OCI-LY7 (cell line): ENCODE measurements at regions not wholly inside any gene's neighbourhood (a gene's known extent, or its start where the extent isn't known, plus 50 kb on each side); places are given as distances from the start of the nearest gene placed in this dataset.
"Not testable (repeated sequence)": the region's sequence is repeated elsewhere in the genome, so short reads cannot be mapped to it uniquely, and the experiment has no call there.

ENCODE experiments used
- BruUV-seq: library from RNA; stranded (reverse); fragments of 400-500 nt; replicated peaks from 2 replicates; lab custom pipeline; 2021; lab: Mats Ljungman, UMichigan
- CTCF ChIA-PET: fragments of 300-600 bp; sonication (Branson Sonifier 250); formaldehyde crosslinking; loops from one replicate; lab custom pipeline; 2022; ENCODE audit warnings: antibody characterized with exemption; ENCODE audit not compliant: unreplicated experiment; lab: Charles Lee
- POLR2A ChIA-PET: fragments of 300-600 bp; sonication (Branson Sonifier 250); formaldehyde crosslinking; loops from one replicate; lab custom pipeline; 2022; ENCODE audit warnings: antibody characterized with exemption; lab: Charles Lee
- DNase-seq: peaks from one replicate; pipeline ENCODE4 v3.0.0-alpha.2; 2015; ENCODE audit warnings: low spot score
- H2AFZ ChIP-seq: fragments of 200-600 bp; sonication (generic), shearing (Covaris generic); 2 replicates; pipeline ENCODE4 v1.6.1; 2014; ENCODE audit warnings: mild to moderate bottlenecking, antibody characterized with exemption, low read length, moderate library complexity
- H3K27ac ChIP-seq: fragments of 200-600 bp; sonication (generic); 2 replicates; pipeline ENCODE4 v1.5.1; 2014; ENCODE audit warnings: mixed run types, low read depth, mild to moderate bottlenecking, moderate library complexity, low read length, inconsistent platforms; ENCODE audit not compliant: poor library complexity, severe bottlenecking
- H3K36me3 ChIP-seq: fragments of 200-600 bp; sonication (generic); 2 replicates; pipeline ENCODE4 v1.6.1; 2014; ENCODE audit warnings: mild to moderate bottlenecking, antibody characterized with exemption, low read length, moderate library complexity, mixed read lengths; ENCODE audit not compliant: insufficient read depth
- H3K4me1 ChIP-seq: fragments of 200-600 bp; sonication (generic); 2 replicates; pipeline ENCODE4 v1.5.1; 2014; ENCODE audit warnings: mild to moderate bottlenecking, low read length; ENCODE audit not compliant: insufficient read depth, poor library complexity, severe bottlenecking
- H3K4me2 ChIP-seq: fragments of 200-600 bp; sonication (generic); 2 replicates; pipeline ENCODE4 v1.6.1; 2014; ENCODE audit warnings: mild to moderate bottlenecking, low read length
- H3K4me3 ChIP-seq: fragments of 200-600 bp; sonication (generic); 2 replicates; pipeline ENCODE4 v1.5.1; 2014; ENCODE audit warnings: mild to moderate bottlenecking, low read depth, low read length; ENCODE audit not compliant: poor library complexity, severe bottlenecking
- H3K79me2 ChIP-seq: fragments of 200-600 bp; sonication (generic); 2 replicates; pipeline ENCODE4 v1.6.1; 2016; ENCODE audit warnings: low read depth, mild to moderate bottlenecking, low read length, moderate library complexity, mixed read lengths; ENCODE audit not compliant: insufficient read depth
- H3K9me2 ChIP-seq: fragments of 200-600 bp; sonication (generic); 2 replicates; pipeline ENCODE4 v1.6.1; 2016; ENCODE audit warnings: mild to moderate bottlenecking, low read length, mixed read lengths; ENCODE audit not compliant: insufficient read depth
- H3K9me3 ChIP-seq: fragments of 200-600 bp; sonication (generic); 2 replicates; pipeline ENCODE4 v1.6.1; 2014; ENCODE audit warnings: mild to moderate bottlenecking, mixed run types, low read length, mixed read lengths
- H4K20me1 ChIP-seq: fragments of 200-600 bp; sonication (generic); 2 replicates; pipeline ENCODE4 v1.6.1; 2014; ENCODE audit warnings: mild to moderate bottlenecking, antibody characterized with exemption, low read length, moderate library complexity, mixed read lengths; ENCODE audit not compliant: insufficient read depth
- EZH2phosphoT487 ChIP-seq: fragments of 200-600 bp; sonication (generic); IDR thresholded peaks from 2 replicates; pipeline ENCODE4 v1.6.1; 2018; ENCODE audit warnings: low read depth, borderline replicate concordance, mild to moderate bottlenecking, mixed run types, antibody characterized with exemption, low read length, moderate library complexity, mixed read lengths
- intact Hi-C: fragments of 100-400 bp; cut with micrococcal nuclease; formaldehyde crosslinking; loops from one replicate; pipeline ENCODE4 v1.10.0; 2022; ENCODE audit not compliant: unreplicated experiment
- TF ChIP-seq, protein P1 (sequence below): fragments of 200-600 bp; sonication (generic); conservative IDR thresholded peaks from 2 replicates; pipeline ENCODE4 v1.5.1; 2014; ENCODE audit warnings: mild to moderate bottlenecking, antibody characterized with exemption, low read length, moderate library complexity, mixed read lengths

DNA sequence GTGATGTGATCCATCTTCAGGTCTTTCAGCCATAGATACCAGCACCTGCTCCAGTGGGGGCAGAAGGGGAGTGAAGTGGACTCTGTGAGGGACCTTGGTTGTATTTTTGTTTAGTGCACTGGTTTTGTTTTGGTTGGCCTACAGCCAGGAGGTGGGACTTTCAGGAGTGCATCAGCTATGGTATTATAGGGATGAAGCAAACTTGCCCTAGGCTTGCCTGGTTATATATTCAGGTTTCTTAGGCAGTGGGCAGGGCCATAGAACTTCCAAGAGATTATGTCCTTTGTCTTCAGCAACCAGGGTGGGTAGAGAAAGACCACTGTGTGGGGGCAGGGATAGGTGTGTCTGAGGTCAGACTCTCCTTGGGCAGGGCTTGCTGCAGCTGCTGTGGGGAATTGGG, 337.3 kb upstream of the SGO1 start:
- no peaks in the 10 kb centered on the region for H3K79me2 ChIP-seq
- CTCF ChIA-PET, result no interaction called here
- H3K27ac ChIP-seq, result no peak overlapping the region
- H3K9me2 ChIP-seq, result no peaks in the 10 kb centered on the region
- no peak overlapping the region for H3K4me3 ChIP-seq
- H2AFZ ChIP-seq, result no peak overlapping the region
- no TSS peak for BruUV-seq
- no peaks in the 10 kb centered on the region for H3K9me3 ChIP-seq
- TF ChIP-seq, protein P1, sequence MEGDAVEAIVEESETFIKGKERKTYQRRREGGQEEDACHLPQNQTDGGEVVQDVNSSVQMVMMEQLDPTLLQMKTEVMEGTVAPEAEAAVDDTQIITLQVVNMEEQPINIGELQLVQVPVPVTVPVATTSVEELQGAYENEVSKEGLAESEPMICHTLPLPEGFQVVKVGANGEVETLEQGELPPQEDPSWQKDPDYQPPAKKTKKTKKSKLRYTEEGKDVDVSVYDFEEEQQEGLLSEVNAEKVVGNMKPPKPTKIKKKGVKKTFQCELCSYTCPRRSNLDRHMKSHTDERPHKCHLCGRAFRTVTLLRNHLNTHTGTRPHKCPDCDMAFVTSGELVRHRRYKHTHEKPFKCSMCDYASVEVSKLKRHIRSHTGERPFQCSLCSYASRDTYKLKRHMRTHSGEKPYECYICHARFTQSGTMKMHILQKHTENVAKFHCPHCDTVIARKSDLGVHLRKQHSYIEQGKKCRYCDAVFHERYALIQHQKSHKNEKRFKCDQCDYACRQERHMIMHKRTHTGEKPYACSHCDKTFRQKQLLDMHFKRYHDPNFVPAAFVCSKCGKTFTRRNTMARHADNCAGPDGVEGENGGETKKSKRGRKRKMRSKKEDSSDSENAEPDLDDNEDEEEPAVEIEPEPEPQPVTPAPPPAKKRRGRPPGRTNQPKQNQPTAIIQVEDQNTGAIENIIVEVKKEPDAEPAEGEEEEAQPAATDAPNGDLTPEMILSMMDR, result no peak
- no peak for TF ChIP-seq EZH2phosphoT487
- intact Hi-C loops, result no loop called here
- no peak for DNase-seq
- H3K36me3 ChIP-seq, result no peaks in the 10 kb centered on the region
- no peak overlapping the region for H3K4me2 ChIP-seq
- H3K4me1 ChIP-seq, result no peaks in the 10 kb centered on the region
- H4K20me1 ChIP-seq, result no peaks in the 10 kb centered on the region
- POLR2A ChIA-PET, result no interaction called here

DNA sequence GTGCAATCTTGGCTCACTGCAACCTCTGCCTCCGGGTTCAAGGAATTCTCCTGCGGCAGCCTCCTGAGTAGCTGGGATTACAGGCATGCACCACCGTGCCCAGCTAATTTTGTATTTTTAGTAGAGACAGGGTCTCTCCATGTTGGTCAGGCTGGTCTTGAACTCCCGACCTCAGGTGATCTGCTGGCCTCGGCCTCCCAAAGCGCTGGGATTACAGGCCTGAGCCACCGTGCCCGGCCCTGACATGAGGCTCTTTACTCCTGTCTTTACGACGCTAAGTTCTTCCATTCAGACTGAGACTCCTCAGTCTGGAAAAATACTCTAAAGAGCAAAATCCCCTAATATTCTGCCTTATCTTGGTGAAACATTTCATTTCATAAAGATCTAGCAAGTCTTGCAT, 331.3 kb upstream of the SGO1 start:
- H3K9me3 ChIP-seq, H4K20me1 ChIP-seq, BruUV-seq, H3K79me2 ChIP-seq, CTCF ChIA-PET, H2AFZ ChIP-seq, H3K4me1 ChIP-seq, H3K36me3 ChIP-seq, H3K27ac ChIP-seq, DNase-seq, H3K4me3 ChIP-seq, intact Hi-C loops, POLR2A ChIA-PET, H3K4me2 ChIP-seq, H3K9me2 ChIP-seq: not testable (repeated sequence)

DNA sequence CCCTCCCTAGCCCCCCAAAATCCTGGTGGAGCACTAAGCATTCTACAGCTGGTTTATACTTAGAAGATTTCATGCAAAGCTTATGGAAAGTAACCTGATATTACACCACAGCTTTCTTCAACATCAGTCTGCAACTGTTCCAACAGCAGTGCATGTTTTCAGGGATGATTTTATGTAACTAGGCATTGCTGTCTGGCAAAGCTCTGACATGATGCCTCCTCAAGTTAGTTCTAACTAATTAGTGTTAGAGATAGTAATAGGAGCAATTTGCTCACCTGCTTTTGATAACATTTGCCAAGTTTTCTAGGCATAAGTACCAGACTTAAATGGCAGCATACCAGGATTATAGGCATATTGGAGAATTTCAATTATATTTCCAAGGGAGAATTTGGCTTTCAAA, 330.3 kb upstream of the SGO1 start:
- Histone ChIP-seq H4K20me1 (no peaks in the 10 kb centered on the region), H3K4me3 (no peak overlapping the region), H3K4me1 (no peaks in the 10 kb centered on the region), H3K9me2 (no peaks in the 10 kb centered on the region), H3K9me3 (no peaks in the 10 kb centered on the region), H2AFZ (no peak overlapping the region), H3K79me2 (no peaks in the 10 kb centered on the region), H3K4me2 (no peak overlapping the region), H3K27ac (no peak overlapping the region), H3K36me3 (no peaks in the 10 kb centered on the region)
- intact Hi-C loops, result no loop called here
- ChIA-PET POLR2A (interaction anchor here (0.6 to 0.7 kb wide), 2 partner anchors 19 to 819 kb away, joined by 3 read pairs; no protein-coding TSS in a partner anchor), CTCF (no interaction called here)
- no peak for DNase-seq
- no peak for TF ChIP-seq EZH2phosphoT487
- TF ChIP-seq, protein P1, result no peak
- BruUV-seq, result no TSS peak
